ENCODE measurements at regions not wholly inside any gene's neighbourhood (a gene's known extent, or its start where the extent isn't known, plus 50 kb on each side); places are given as distances from the start of the nearest gene placed in this dataset.

- TF ChIP-seq, protein P1, sequence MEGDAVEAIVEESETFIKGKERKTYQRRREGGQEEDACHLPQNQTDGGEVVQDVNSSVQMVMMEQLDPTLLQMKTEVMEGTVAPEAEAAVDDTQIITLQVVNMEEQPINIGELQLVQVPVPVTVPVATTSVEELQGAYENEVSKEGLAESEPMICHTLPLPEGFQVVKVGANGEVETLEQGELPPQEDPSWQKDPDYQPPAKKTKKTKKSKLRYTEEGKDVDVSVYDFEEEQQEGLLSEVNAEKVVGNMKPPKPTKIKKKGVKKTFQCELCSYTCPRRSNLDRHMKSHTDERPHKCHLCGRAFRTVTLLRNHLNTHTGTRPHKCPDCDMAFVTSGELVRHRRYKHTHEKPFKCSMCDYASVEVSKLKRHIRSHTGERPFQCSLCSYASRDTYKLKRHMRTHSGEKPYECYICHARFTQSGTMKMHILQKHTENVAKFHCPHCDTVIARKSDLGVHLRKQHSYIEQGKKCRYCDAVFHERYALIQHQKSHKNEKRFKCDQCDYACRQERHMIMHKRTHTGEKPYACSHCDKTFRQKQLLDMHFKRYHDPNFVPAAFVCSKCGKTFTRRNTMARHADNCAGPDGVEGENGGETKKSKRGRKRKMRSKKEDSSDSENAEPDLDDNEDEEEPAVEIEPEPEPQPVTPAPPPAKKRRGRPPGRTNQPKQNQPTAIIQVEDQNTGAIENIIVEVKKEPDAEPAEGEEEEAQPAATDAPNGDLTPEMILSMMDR (IDR thresholded peaks at IDR 0.05): no peak
- TF ChIP-seq RXRA (IDR thresholded peaks at IDR 0.05; ENCODE audit: borderline replicate concordance, low read depth) (no peak), EP300 (IDR thresholded peaks at IDR 0.05; ENCODE audit: borderline replicate concordance in 1 of 2, low read depth in 1 of 2, low read length in 1 of 2) (no peak), NFIC (IDR thresholded peaks at IDR 0.05; ENCODE audit: borderline replicate concordance) (no peak), TCF12 (IDR thresholded peaks at IDR 0.05) (no peak), GATA2 (CRISPR knock-in tag; IDR thresholded peaks at IDR 0.05) (no peak), REST (IDR thresholded peaks at IDR 0.05; ENCODE audit: low read depth, low read length) (no peak), TAF1 (IDR thresholded peaks at IDR 0.05; ENCODE audit: borderline replicate concordance, low read depth, low read length) (no peak), TEAD4 (IDR thresholded peaks at IDR 0.05; ENCODE audit: borderline replicate concordance, insufficient read depth) (no peak), USF2 (IDR thresholded peaks at IDR 0.05; ENCODE audit: borderline replicate concordance, low read depth, low read length) (no peak), SMC3 (IDR thresholded peaks at IDR 0.05; ENCODE audit: low read depth, low read length) (no peak)
- TF ChIP-seq, protein P2, sequence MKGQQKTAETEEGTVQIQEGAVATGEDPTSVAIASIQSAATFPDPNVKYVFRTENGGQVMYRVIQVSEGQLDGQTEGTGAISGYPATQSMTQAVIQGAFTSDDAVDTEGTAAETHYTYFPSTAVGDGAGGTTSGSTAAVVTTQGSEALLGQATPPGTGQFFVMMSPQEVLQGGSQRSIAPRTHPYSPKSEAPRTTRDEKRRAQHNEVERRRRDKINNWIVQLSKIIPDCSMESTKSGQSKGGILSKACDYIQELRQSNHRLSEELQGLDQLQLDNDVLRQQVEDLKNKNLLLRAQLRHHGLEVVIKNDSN (IDR thresholded peaks at IDR 0.05; ENCODE audit: borderline replicate concordance, low read depth): no peak
Measured at GRCh38 chr6:125445054-125445453, 143.3 kb upstream of the HDDC2 start.
